HCT116 (cell line): ENCODE measurements at regions not wholly inside any gene's neighbourhood (a gene's known extent, or its start where the extent isn't known, plus 50 kb on each side); places are given as distances from the start of the nearest gene placed in this dataset.

ENCODE experiments used
- ATAC-seq: fragments of 200-7000 bp; cut with Tn5 transposase; 2 replicates; pipeline ENCODE4 v1.9.1; 2020; ENCODE audit warnings: mild to moderate bottlenecking, moderate library complexity
- BruUV-seq: library from RNA; stranded (reverse); fragments of 400-500 nt; replicated peaks from 2 replicates; lab custom pipeline; 2021; lab: Mats Ljungman, UMichigan
- CTCF ChIA-PET: fragments of 300-600 bp; sonication (Branson Sonifier 250); formaldehyde crosslinking; loops from one replicate; lab custom pipeline; 2021; ENCODE audit warnings: antibody characterized with exemption; lab: Charles Lee
- POLR2A ChIA-PET: fragments of 300-600, 350-600 bp; sonication (Branson Sonifier 250); formaldehyde crosslinking; loops from one replicate; lab custom pipeline; 2021; ENCODE audit warnings: antibody characterized with exemption; lab: Charles Lee
- RAD21 ChIA-PET, 2 experiments: fragments of 300-600 bp; sonication (Branson Sonifier 250); formaldehyde crosslinking; loops; one replicate each; lab custom pipeline; 2023; ENCODE audit warnings: low total read pairs in 2 of 2; ENCODE audit not compliant: uncharacterized antibody in 2 of 2, unreplicated experiment in 2 of 2, low non-redundant PET in 1 of 2; lab: Charles Lee
- DNase-seq: peaks from one replicate; pipeline ENCODE4 v3.0.0-alpha.2; 2010; ENCODE audit warnings: low read depth, low spot score
- H2AFZ ChIP-seq: fragments of 200-600 bp; shearing (Covaris generic), sonication (generic); 2 replicates; pipeline ENCODE4 v1.6.1; 2017; ENCODE audit warnings: low read depth, mixed run types, mixed read lengths, antibody characterized with exemption, low read length; ENCODE audit not compliant: poor library complexity, severe bottlenecking
- H3K27ac ChIP-seq: 2 replicates; pipeline ENCODE4 v1.5.1; 2012; ENCODE audit warnings: low read depth, low read length
- H3K27me3 ChIP-seq: fragments of 200-600 bp; sonication (generic); 2 replicates; pipeline ENCODE4 v1.6.1; 2016; ENCODE audit warnings: mixed run types, low read length, mixed read lengths; ENCODE audit not compliant: insufficient read depth
- H3K36me3 ChIP-seq, 2 experiments: fragments of 200-500 bp in 1 of 2; fragments of 200-600 bp in 1 of 2; sonication (Bioruptor generic) in 1 of 2; sonication (generic) in 1 of 2; 2 replicates each; pipeline versions ENCODE4 v1.5.1 to v1.6.1; 2014 to 2016; ENCODE audit warnings: low read length in 2 of 2, inconsistent platforms in 1 of 2, mixed read lengths in 1 of 2, mixed run types in 1 of 2; ENCODE audit not compliant: insufficient read depth in 2 of 2, control insufficient read depth in 1 of 2
- H3K4me1 ChIP-seq, 2 experiments: fragments of 200-600 bp in 1 of 2; sonication (generic) in 1 of 2; 2 replicates each; pipeline versions ENCODE4 v1.5.1 to v1.6.1; 2012 to 2017; ENCODE audit warnings: low read length in 2 of 2, inconsistent platforms in 1 of 2, mild to moderate bottlenecking in 1 of 2, mixed read lengths in 1 of 2, mixed run types in 1 of 2, moderate library complexity in 1 of 2; ENCODE audit not compliant: insufficient read depth in 2 of 2, control insufficient read depth in 1 of 2
- H3K4me2 ChIP-seq: fragments of 200-600 bp; sonication (generic); 2 replicates; pipeline ENCODE4 v1.6.1; 2017; ENCODE audit warnings: mixed run types, low read length, mixed read lengths
- H3K4me3 ChIP-seq, 2 experiments: fragments of 200-600 bp in 1 of 2; sonication (generic) in 1 of 2; replicated peaks in 1 of 2; 2 replicates each; pipeline ENCODE4 v1.5.1; 2011 to 2016; ENCODE audit warnings: low read length in 2 of 2, control low read depth in 1 of 2, low read depth in 1 of 2, mild to moderate bottlenecking in 1 of 2, mixed read lengths in 1 of 2, mixed run types in 1 of 2
- H3K79me2 ChIP-seq: fragments of 200-600 bp; sonication (generic); 2 replicates; pipeline ENCODE4 v1.6.1; 2017; ENCODE audit warnings: mild to moderate bottlenecking, mixed run types, low read length, moderate library complexity, mixed read lengths; ENCODE audit not compliant: insufficient read depth
- H3K9ac ChIP-seq: fragments of 200-600 bp; sonication (generic); 2 replicates; pipeline ENCODE4 v1.6.1; 2016; ENCODE audit warnings: low read length, mixed read lengths
- H3K9me2 ChIP-seq: fragments of 200-600 bp; sonication (generic), shearing (Covaris generic); 2 replicates; pipeline ENCODE4 v1.6.1; 2017; ENCODE audit warnings: mixed run types, mild to moderate bottlenecking, moderate library complexity; ENCODE audit not compliant: insufficient read depth
- H3K9me3 ChIP-seq, 2 experiments: fragments of 200-500 bp in 1 of 2; fragments of 200-600 bp in 1 of 2; sonication (Bioruptor generic) in 1 of 2; sonication (generic) in 1 of 2; 2 replicates each; pipeline ENCODE4 v1.6.1; 2014 to 2017; ENCODE audit warnings: low read length in 2 of 2, mixed read lengths in 2 of 2, inconsistent platforms in 1 of 2, low read depth in 1 of 2, mild to moderate bottlenecking in 1 of 2, mixed run types in 1 of 2, moderate library complexity in 1 of 2; ENCODE audit not compliant: control insufficient read depth in 1 of 2, insufficient read depth in 1 of 2
- H4K20me1 ChIP-seq: fragments of 200-600 bp; sonication (generic), shearing (Covaris generic); 2 replicates; pipeline ENCODE4 v1.6.1; 2017; ENCODE audit warnings: mixed run types, mild to moderate bottlenecking, moderate library complexity; ENCODE audit not compliant: insufficient read depth
- CBX3 ChIP-seq: IDR thresholded peaks from 2 replicates; pipeline ENCODE4 v1.6.1; 2012; ENCODE audit warnings: low read depth
- EGR1 ChIP-seq: IDR thresholded peaks from 2 replicates; pipeline ENCODE4 v1.6.1; 2012; ENCODE audit warnings: low read depth
- ELF1 ChIP-seq: IDR thresholded peaks from 2 replicates; pipeline ENCODE4 v1.6.1; 2012; ENCODE audit warnings: low read depth, borderline replicate concordance
- FOSL1 ChIP-seq: IDR thresholded peaks from 2 replicates; pipeline ENCODE4 v1.6.1; 2012; ENCODE audit warnings: low read depth
- JUND ChIP-seq: IDR thresholded peaks from 2 replicates; pipeline ENCODE4 v1.6.1; 2012
- MAX ChIP-seq: IDR thresholded peaks from 2 replicates; pipeline ENCODE4 v1.6.1; 2012
- POLR2A ChIP-seq: IDR thresholded peaks from 2 replicates; pipeline ENCODE4 v1.7.0; 2011; ENCODE audit warnings: borderline replicate concordance; ENCODE audit not compliant: insufficient read depth, insufficient read length; ENCODE audit errors: extremely low read depth
- POLR2AphosphoS5 ChIP-seq: IDR thresholded peaks from 2 replicates; pipeline ENCODE4 v1.6.1; 2011; ENCODE audit warnings: mild to moderate bottlenecking, low read depth, low read length, moderate library complexity
- REST ChIP-seq: IDR thresholded peaks from 2 replicates; pipeline ENCODE4 v1.6.1; 2012; ENCODE audit warnings: low read depth
- SIN3A ChIP-seq: IDR thresholded peaks from 2 replicates; pipeline ENCODE4 v1.6.1; 2012; ENCODE audit warnings: low read depth
- SP1 ChIP-seq: IDR thresholded peaks from 2 replicates; pipeline ENCODE4 v1.6.1; 2012; ENCODE audit warnings: low read depth
- SRF ChIP-seq: IDR thresholded peaks from 2 replicates; pipeline ENCODE4 v1.6.1; 2012; ENCODE audit warnings: low read depth
- ZFX ChIP-seq: fragments of 450-650 bp; IDR thresholded peaks from 2 replicates; pipeline ENCODE4 v1.6.1; 2017
- intact Hi-C: fragments of 100-400 bp; cut with micrococcal nuclease; formaldehyde crosslinking; loops from 2 replicates; pipeline ENCODE4 v1.10.0; 2022

GRCh38 chr6:4287372-4287771 lies 152.0 kb upstream of the ECI2 start:
- TF ChIP-seq ELF1 (no peak), FOSL1 (no peak), MAX (no peak), SIN3A (no peak), POLR2A (no peak), CBX3 (no peak), JUND (no peak), SP1 (no peak), SRF (no peak), EGR1 (no peak), REST (no peak), ZFX (no peak), POLR2AphosphoS5 (no peak)
- Histone ChIP-seq H3K27me3 (no peaks in the 10 kb centered on the region), H3K79me2 (no peaks in the 10 kb centered on the region), H4K20me1 (no peaks in the 10 kb centered on the region), H3K4me2 (no peak overlapping the region), H3K36me3 (no peaks in the 10 kb centered on the region), H3K9ac (no peak overlapping the region), H3K27ac (no peak overlapping the region), H3K9me2 (no peaks in the 10 kb centered on the region), H3K9me3 (no peaks in the 10 kb centered on the region), H3K4me1 (peaks cover 0 to 6% of the 10 kb centered on the region in 2 experiments; a peak in 1 of 4 replicates), H2AFZ (no peak overlapping the region), H3K4me3 (no peak overlapping the region)
- intact Hi-C loops = no loop called here
- RAD21 ChIA-PET = no interaction called here
- POLR2A ChIA-PET = no interaction called here
- CTCF ChIA-PET = no interaction called here
- no peak for DNase-seq
- no TSS peak for BruUV-seq
- no peak for ATAC-seq
